ENCODE measurements at regions not wholly inside any gene's neighbourhood (a gene's known extent, or its start where the extent isn't known, plus 50 kb on each side); places are given as distances from the start of the nearest gene placed in this dataset.

DNA sequence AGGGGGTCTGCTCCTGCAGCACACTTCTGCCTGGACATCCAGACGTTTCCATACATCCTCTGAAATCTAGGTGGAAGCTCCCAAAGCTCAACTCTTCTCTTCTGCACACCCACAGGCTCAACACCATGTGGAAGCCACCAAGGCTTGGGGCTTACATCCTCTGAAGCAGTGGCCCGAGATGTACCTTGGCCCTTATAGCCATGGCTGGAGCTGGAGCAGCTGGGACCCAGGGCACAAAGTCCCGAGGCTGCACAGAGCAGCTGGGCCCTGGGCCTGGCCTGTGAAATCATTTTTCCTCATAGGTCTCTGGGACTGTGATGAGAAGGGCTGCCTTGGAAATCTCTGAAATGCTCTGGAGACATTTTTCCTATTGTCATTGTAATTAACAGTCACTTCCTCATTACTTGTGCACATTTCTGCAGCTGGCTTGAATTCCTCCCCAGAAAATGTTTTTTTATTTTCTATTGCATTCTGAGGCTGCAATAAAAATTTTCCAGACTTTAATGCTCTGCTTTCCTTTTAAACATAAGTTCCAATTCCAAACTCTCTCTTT is 645.6 kb downstream of the RWDD3 start:
- H3K4me3 Mint-ChIP-seq: no peak overlapping the region
- no peaks in the 10 kb centered on the region for H3K4me1 Mint-ChIP-seq (ENCODE audit: low read depth)
- peaks cover 15% of the 10 kb centered on the region for H3K9me3 Mint-ChIP-seq
- no peak for DNase-seq
- no peaks in the 10 kb centered on the region; the same call in 1 of the 2 replicates for H3K27me3 Mint-ChIP-seq (ENCODE audit: insufficient read depth)
- H3K27ac Mint-ChIP-seq: no peak overlapping the region
- H3K36me3 Mint-ChIP-seq (ENCODE audit: low read depth): no peaks in the 10 kb centered on the region
- TF ChIP-seq CTCF (IDR thresholded peaks at IDR 0.05): no peak

DNA sequence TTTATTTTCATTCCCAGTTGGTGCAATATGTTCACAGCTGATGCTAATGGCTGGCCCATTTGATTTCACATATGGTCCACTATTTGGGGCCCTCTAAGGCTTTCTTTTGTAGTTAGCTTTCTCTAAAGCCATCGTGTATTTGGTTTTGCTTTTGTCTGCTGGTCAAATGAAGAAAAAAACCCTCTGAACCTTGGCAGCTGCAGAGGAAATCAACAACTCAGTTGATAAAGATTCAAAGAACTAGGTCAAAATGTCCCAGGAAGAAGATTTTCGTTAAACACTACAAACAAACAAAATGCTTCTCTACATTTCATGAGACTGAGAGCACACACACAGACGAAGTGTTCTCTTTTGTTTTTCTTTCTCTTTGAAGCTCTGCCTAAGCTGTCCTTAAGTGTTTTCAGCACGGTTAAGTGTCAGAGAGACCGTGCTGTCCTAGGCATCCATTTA is 655.0 kb downstream of the RWDD3 start:
- DNase-seq: no peak
- Mint-ChIP-seq H3K9me3 (peaks cover 9% of the 10 kb centered on the region), H3K4me1 (ENCODE audit: low read depth) (no peaks in the 10 kb centered on the region), H3K36me3 (ENCODE audit: low read depth) (no peaks in the 10 kb centered on the region), H3K27ac (no peak overlapping the region), H3K27me3 (ENCODE audit: insufficient read depth) (no peaks in the 10 kb centered on the region; the same call in 1 of the 2 replicates), H3K4me3 (no peak overlapping the region)
- TF ChIP-seq CTCF (IDR thresholded peaks at IDR 0.05): no peak

DNA sequence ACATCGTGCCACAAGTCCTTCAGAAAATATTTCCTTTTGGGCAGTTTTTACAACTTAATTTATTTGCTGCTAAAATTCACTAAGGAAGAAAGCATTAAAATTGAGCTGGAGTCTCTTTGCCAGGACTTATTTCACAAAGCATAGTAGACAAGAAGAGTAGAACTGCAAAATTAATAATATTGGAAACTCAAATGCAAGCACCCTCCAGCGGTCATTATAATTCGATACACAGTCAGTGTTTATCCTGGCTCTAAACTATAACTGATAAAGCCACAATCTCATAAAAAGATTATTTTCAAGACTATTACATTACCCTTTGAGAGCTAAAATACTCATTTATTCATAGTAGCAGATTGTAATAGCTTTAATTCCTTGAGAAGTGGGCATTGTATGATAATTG is 655.4 kb downstream of the RWDD3 start:
- H3K36me3 Mint-ChIP-seq (ENCODE audit: low read depth): no peaks in the 10 kb centered on the region
- no peak for DNase-seq
- no peak overlapping the region for H3K27ac Mint-ChIP-seq
- no peak for TF ChIP-seq CTCF (IDR thresholded peaks at IDR 0.05)
- no peaks in the 10 kb centered on the region for H3K4me1 Mint-ChIP-seq (ENCODE audit: low read depth)
- no peak overlapping the region for H3K4me3 Mint-ChIP-seq
- peaks cover 9% of the 10 kb centered on the region for H3K9me3 Mint-ChIP-seq
- H3K27me3 Mint-ChIP-seq (ENCODE audit: insufficient read depth): no peaks in the 10 kb centered on the region

DNA sequence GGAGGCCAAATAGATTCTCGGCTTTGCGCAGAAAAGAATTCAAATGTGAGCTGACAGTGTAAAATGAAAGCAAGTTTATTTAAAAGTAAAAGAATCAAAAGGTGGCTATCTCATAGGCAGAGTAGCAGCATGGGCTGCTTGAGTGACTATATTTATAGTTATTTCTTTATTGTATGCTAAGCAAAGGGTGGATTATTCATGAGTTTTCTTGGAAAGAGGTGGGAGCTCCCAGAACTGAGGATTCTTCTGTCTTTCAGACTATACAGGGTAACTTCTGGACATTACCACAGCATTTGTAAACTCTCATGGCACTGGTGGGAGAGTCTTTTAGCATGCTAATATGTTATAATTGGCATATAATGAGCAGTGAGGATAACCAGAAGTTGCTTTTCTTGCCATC is 659.9 kb downstream of the RWDD3 start:
- no peak overlapping the region for H3K4me3 Mint-ChIP-seq
- no peak overlapping the region for H3K27ac Mint-ChIP-seq
- TF ChIP-seq CTCF (IDR thresholded peaks at IDR 0.05): no peak
- no peak for DNase-seq
- no peaks in the 10 kb centered on the region for H3K4me1 Mint-ChIP-seq (ENCODE audit: low read depth)
- H3K9me3 Mint-ChIP-seq: peaks cover 22% of the 10 kb centered on the region
- H3K36me3 Mint-ChIP-seq (ENCODE audit: low read depth): peaks cover 2% of the 10 kb centered on the region; the same call in 1 of the 2 replicates
- H3K27me3 Mint-ChIP-seq (ENCODE audit: insufficient read depth): no peaks in the 10 kb centered on the region

GRCh38 chr1:95903060-95903459 is 669.0 kb downstream of the RWDD3 start:
- no peak for DNase-seq
- TF ChIP-seq CTCF (IDR thresholded peaks at IDR 0.05): no peak
- H3K4me3 Mint-ChIP-seq: no peak overlapping the region
- no peak overlapping the region for H3K27ac Mint-ChIP-seq
- no peaks in the 10 kb centered on the region for H3K4me1 Mint-ChIP-seq (ENCODE audit: low read depth)
- H3K27me3 Mint-ChIP-seq (ENCODE audit: insufficient read depth): no peaks in the 10 kb centered on the region
- H3K9me3 Mint-ChIP-seq: peaks cover 37% of the 10 kb centered on the region
- peaks cover 4% of the 10 kb centered on the region; the same call in 1 of the 2 replicates for H3K36me3 Mint-ChIP-seq (ENCODE audit: low read depth)
